ENCODE measurements at regions not wholly inside any gene's neighbourhood (a gene's known extent, or its start where the extent isn't known, plus 50 kb on each side); places are given as distances from the start of the nearest gene placed in this dataset.

GRCh38 chr14:82490397-82490796 is 956.7 kb upstream of the SEL1L start:
- TF ChIP-seq, protein P1, sequence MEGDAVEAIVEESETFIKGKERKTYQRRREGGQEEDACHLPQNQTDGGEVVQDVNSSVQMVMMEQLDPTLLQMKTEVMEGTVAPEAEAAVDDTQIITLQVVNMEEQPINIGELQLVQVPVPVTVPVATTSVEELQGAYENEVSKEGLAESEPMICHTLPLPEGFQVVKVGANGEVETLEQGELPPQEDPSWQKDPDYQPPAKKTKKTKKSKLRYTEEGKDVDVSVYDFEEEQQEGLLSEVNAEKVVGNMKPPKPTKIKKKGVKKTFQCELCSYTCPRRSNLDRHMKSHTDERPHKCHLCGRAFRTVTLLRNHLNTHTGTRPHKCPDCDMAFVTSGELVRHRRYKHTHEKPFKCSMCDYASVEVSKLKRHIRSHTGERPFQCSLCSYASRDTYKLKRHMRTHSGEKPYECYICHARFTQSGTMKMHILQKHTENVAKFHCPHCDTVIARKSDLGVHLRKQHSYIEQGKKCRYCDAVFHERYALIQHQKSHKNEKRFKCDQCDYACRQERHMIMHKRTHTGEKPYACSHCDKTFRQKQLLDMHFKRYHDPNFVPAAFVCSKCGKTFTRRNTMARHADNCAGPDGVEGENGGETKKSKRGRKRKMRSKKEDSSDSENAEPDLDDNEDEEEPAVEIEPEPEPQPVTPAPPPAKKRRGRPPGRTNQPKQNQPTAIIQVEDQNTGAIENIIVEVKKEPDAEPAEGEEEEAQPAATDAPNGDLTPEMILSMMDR (IDR thresholded peaks at IDR 0.05; ENCODE audit: low read depth, low read length), result no peak
- no peak for DNase-seq (ENCODE audit: low read depth, low spot score)
- Histone ChIP-seq H3K27me3 (ENCODE audit: control insufficient read depth, insufficient read depth, low read length) (no peaks in the 10 kb centered on the region), H3K4me3 (ENCODE audit: low read depth, low read length) (no peak overlapping the region), H3K9me3 (ENCODE audit: control insufficient read depth, insufficient read depth, low read length) (peaks cover 7% of the 10 kb centered on the region), H3K27ac (ENCODE audit: low read depth, low read length) (no peak overlapping the region)
- ChIA-PET CTCF (no interaction called here), POLR2A (no interaction called here)

GRCh38 chr14:82492157-82492556 is 958.5 kb upstream of the SEL1L start:
- Histone ChIP-seq H3K27ac (ENCODE audit: low read depth, low read length) (no peak overlapping the region), H3K4me3 (ENCODE audit: low read depth, low read length) (no peak overlapping the region), H3K27me3 (ENCODE audit: control insufficient read depth, insufficient read depth, low read length) (no peaks in the 10 kb centered on the region), H3K9me3 (ENCODE audit: control insufficient read depth, insufficient read depth, low read length) (peaks cover 7% of the 10 kb centered on the region)
- no peak for DNase-seq (ENCODE audit: low read depth, low spot score)
- ChIA-PET CTCF (no interaction called here), POLR2A (no interaction called here)
- TF ChIP-seq, protein P1 (IDR thresholded peaks at IDR 0.05; ENCODE audit: low read depth, low read length), result no peak

DNA sequence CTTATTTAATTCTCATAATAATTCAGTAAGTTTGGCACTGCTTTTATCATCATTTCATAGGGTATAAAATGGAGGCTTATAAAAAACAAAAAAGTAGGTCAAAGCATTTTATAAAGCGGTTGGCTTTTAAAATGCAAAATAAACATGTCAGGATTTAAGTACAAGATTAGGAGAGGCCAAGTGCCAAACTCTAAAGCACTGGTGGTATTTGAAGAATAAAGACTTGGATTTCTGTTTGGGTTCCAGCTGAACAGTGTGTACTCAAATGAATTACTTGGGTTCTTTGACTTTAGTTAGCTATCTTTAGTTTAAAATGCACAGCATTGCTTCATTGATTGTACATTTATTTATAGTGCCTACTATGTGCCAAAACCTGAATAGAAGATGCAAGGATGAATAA is 966.6 kb upstream of the SEL1L start:
- TF ChIP-seq, protein P1 (IDR thresholded peaks at IDR 0.05; ENCODE audit: low read depth, low read length), result no peak
- H3K27ac ChIP-seq (ENCODE audit: low read depth, low read length), result no peak overlapping the region
- no peaks in the 10 kb centered on the region for H3K27me3 ChIP-seq (ENCODE audit: control insufficient read depth, insufficient read depth, low read length)
- POLR2A ChIA-PET, result no interaction called here
- CTCF ChIA-PET, result no interaction called here
- H3K4me3 ChIP-seq (ENCODE audit: low read depth, low read length), result no peak overlapping the region
- DNase-seq (ENCODE audit: low read depth, low spot score), result no peak
- H3K9me3 ChIP-seq (ENCODE audit: control insufficient read depth, insufficient read depth, low read length), result no peaks in the 10 kb centered on the region; the same call in 1 of the 2 replicates

DNA sequence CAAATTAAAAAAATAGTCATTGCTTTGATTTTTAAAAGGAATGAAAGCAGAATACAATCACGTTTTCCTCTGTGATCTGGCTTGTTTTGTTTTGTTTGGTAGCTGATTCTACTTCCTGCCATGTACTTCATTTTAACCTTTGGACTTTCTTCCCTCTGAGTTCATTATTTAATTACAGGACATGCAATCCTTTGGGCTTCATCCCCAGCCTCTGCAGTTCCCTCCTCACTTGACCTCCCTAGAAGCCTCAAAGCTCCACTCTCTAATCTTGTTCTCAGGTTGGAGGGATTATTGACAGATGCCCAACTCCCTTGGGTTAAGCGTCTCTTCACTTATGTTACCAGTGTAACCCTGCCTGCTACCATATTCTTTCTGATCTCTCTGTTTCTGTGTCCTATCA is 967.9 kb upstream of the SEL1L start:
- ChIA-PET CTCF (no interaction called here), POLR2A (no interaction called here)
- H3K4me3 ChIP-seq (ENCODE audit: low read depth, low read length), result no peak overlapping the region
- no peaks in the 10 kb centered on the region for H3K27me3 ChIP-seq (ENCODE audit: control insufficient read depth, insufficient read depth, low read length)
- TF ChIP-seq, protein P1 (IDR thresholded peaks at IDR 0.05; ENCODE audit: low read depth, low read length), result no peak
- H3K9me3 ChIP-seq (ENCODE audit: control insufficient read depth, insufficient read depth, low read length), result no peaks in the 10 kb centered on the region
- DNase-seq (ENCODE audit: low read depth, low spot score), result no peak
- H3K27ac ChIP-seq (ENCODE audit: low read depth, low read length), result no peak overlapping the region

DNA sequence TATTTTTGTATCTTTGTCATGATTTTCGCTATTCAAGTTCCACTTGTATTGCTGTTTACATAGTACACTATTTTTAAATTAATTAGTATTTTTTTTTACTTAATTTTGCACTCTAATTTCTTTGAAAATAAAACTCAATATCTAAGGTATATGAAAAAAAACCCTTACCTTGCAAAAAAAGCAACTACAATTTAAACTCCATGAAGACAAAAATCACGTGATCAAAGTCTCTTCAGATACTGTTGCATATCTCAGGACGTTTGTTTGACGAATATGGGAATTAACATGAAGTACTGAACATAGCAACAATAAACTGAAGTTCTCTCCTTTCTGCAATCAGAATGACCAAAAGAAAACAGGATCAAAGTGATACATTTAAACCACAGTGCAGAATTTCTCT is 968.4 kb upstream of the SEL1L start:
- CTCF ChIA-PET, result no interaction called here
- no peak overlapping the region for H3K27ac ChIP-seq (ENCODE audit: low read depth, low read length)
- H3K9me3 ChIP-seq (ENCODE audit: control insufficient read depth, insufficient read depth, low read length), result no peaks in the 10 kb centered on the region
- DNase-seq (ENCODE audit: low read depth, low spot score), result no peak
- no peak overlapping the region for H3K4me3 ChIP-seq (ENCODE audit: low read depth, low read length)
- POLR2A ChIA-PET, result no interaction called here
- no peaks in the 10 kb centered on the region for H3K27me3 ChIP-seq (ENCODE audit: control insufficient read depth, insufficient read depth, low read length)
- TF ChIP-seq, protein P1 (IDR thresholded peaks at IDR 0.05; ENCODE audit: low read depth, low read length), result no peak
